ENCODE measurements at regions not wholly inside any gene's neighbourhood (a gene's known extent, or its start where the extent isn't known, plus 50 kb on each side); places are given as distances from the start of the nearest gene placed in this dataset.

DNA sequence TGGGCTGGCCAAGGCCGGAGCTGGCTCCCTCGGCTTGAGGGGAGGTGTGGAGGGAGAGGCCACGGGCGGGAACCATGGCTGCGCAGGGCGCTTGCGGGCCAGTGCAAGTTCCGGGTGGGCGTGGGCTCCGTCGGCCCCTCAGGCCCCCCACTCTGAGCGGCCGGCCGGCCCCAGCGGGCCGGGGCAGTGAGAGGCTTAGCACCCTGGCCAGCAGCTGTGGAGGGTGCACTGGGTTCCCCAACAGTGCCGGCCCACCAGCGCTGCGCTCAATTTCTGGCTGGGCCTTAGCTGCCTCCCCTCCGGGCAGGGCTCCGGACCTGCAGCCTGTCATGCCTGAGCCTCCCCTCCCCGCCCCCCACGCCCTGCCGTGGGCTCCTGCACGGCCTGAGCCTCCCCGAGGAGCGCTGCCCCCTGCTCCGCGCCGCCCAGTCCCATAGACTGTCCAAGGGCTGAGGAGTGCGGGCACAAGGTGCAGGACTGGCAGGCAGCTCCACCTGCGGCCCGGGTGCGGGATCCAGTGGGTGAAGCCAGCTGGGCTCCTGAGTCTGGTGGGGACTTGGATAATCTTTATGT, 184.2 kb downstream of the ATPSCKMT start:
- Histone ChIP-seq H3K4me3 (no peak overlapping the region), H3K27ac (no peak overlapping the region), H3K4me1 (no peaks in the 10 kb centered on the region), H3K36me3 (no peaks in the 10 kb centered on the region), H3K9me3 (peaks cover 0 to 16% (median 0%) of the 10 kb centered on the region in 8 donors), H3K27me3 (replicated peaks in 1 of 7) (no peaks in the 10 kb centered on the region)
- intact Hi-C loops (cut with DNase I; ENCODE audit: low total_unique reads): no loop called here
- 86 to 95% (median 91%) methylated on average over 16 to 34 of the region's 34 CpGs for WGBS, 5 donors
- TF ChIP-seq POLR2AphosphoS5 (IDR thresholded peaks at IDR 0.05) (no peak), POLR2A (IDR thresholded peaks at IDR 0.05) (no peak)
- TF ChIP-seq, protein P1, sequence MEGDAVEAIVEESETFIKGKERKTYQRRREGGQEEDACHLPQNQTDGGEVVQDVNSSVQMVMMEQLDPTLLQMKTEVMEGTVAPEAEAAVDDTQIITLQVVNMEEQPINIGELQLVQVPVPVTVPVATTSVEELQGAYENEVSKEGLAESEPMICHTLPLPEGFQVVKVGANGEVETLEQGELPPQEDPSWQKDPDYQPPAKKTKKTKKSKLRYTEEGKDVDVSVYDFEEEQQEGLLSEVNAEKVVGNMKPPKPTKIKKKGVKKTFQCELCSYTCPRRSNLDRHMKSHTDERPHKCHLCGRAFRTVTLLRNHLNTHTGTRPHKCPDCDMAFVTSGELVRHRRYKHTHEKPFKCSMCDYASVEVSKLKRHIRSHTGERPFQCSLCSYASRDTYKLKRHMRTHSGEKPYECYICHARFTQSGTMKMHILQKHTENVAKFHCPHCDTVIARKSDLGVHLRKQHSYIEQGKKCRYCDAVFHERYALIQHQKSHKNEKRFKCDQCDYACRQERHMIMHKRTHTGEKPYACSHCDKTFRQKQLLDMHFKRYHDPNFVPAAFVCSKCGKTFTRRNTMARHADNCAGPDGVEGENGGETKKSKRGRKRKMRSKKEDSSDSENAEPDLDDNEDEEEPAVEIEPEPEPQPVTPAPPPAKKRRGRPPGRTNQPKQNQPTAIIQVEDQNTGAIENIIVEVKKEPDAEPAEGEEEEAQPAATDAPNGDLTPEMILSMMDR (IDR thresholded peaks at IDR 0.05 in 8 of 11, conservative IDR thresholded peaks at IDR 0.05 in 3 of 11): no peak
- DNase-seq: no peak

DNA sequence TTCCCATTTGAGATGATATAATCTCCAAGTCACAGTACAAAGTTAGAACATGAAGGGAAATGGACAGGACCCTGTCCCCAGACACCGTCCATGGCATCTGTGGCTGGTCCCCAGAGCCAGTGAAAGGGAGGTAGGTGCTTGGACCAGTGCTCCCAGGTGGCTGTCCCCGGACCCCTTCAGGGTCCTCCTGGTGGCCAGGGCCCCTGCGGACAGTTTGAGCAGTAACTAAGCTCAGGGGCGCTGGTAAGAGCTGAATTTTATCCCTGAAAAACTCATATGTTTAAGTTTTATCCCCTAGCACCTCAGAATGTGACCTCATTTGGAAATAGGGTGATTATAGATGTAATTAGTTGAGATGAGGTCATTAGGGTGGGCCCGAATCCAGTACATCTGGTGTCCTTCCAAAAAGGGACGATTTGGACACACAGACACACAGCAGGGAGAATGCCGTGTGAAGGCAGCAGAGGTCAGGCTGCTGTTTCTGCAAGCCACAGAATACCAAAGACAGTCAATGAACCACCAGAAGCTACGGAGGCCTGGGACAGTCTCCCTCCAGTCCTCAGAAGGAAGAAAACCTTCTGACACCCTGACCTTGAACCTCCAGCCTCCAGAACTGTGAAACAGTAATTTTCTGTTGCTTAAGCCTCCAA, 185.0 kb downstream of the ATPSCKMT start:
- Histone ChIP-seq H3K27me3 (replicated peaks in 1 of 7) (no peaks in the 10 kb centered on the region), H3K9me3 (peaks cover 0 to 16% (median 0%) of the 10 kb centered on the region in 8 donors), H3K27ac (no peak overlapping the region), H3K4me1 (no peaks in the 10 kb centered on the region), H3K36me3 (no peaks in the 10 kb centered on the region), H3K4me3 (no peak overlapping the region)
- TF ChIP-seq POLR2A (IDR thresholded peaks at IDR 0.05): no peak
- TF ChIP-seq, protein P1 (IDR thresholded peaks at IDR 0.05 in 8 of 11, conservative IDR thresholded peaks at IDR 0.05 in 3 of 11): no peak
- 60 to 85% (median 75%) methylated on average over 8 of the region's 8 CpGs for WGBS, 5 donors
- DNase-seq: no peak
- intact Hi-C loops (cut with DNase I; ENCODE audit: low total_unique reads): no loop called here

DNA sequence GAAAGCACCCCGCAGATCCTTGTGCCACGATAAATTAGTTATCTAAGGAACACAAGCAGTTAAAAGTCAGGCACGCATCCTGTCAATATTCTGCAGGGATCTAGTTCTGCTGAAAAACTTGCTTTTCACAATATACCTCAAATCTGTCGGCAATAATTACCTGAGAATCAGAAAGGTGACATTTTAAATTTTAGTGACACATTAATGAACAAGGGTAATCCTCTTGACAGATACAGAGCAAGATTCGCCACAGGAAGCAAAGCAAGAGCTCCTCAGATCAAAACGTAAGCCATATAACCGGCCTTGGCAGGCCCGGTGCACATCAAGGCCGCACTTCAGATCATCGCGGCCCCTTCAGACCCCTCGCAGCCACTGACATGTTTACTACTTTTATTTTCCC, 185.7 kb downstream of the ATPSCKMT start:
- DNase-seq: no peak
- Histone ChIP-seq H3K36me3 (no peaks in the 10 kb centered on the region), H3K27ac (no peak overlapping the region), H3K9me3 (peaks cover 0 to 16% (median 0%) of the 10 kb centered on the region in 8 donors), H3K27me3 (replicated peaks in 1 of 7) (no peaks in the 10 kb centered on the region), H3K4me1 (no peaks in the 10 kb centered on the region), H3K4me3 (no peak overlapping the region)
- WGBS, 5 donors: 58 to 79% (median 71%) methylated on average over 12 of the region's 12 CpGs
- intact Hi-C loops (cut with DNase I; ENCODE audit: low total_unique reads): no loop called here
- no peak for TF ChIP-seq POLR2AphosphoS5 (IDR thresholded peaks at IDR 0.05)
- TF ChIP-seq, protein P1 (IDR thresholded peaks at IDR 0.05 in 8 of 11, conservative IDR thresholded peaks at IDR 0.05 in 3 of 11): no peak
- TF ChIP-seq POLR2A (IDR thresholded peaks at IDR 0.05): no peak

DNA sequence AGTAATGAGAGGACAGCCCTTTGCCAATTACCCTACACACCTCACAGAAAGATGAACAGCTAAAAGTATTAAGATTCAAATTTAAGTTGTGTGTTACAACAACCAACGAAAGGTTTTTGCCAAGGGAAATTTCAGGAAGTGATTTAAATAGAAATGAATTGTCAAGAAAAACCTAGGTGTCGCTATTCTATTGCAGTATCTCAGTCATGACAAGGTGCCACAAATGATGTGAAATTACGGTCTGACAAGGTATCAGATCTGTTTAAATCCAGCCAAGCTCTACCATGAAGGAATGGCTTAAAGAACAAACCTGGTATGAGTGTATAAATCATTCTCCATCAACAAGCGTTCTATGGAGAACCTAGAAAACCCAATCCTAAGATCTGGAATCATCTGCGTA, 189.7 kb downstream of the ATPSCKMT start:
- Histone ChIP-seq H3K27ac (no peak overlapping the region), H3K4me1 (no peaks in the 10 kb centered on the region), H3K9me3 (peaks cover 0 to under 1% (median 0%) of the 10 kb centered on the region in 8 donors), H3K36me3 (no peaks in the 10 kb centered on the region), H3K4me3 (no peak overlapping the region), H3K27me3 (replicated peaks in 1 of 7) (peaks cover 0 to 6% (median 0%) of the 10 kb centered on the region in 7 donors)
- DNase-seq: no peak
- TF ChIP-seq POLR2A (IDR thresholded peaks at IDR 0.05): no peak
- no peak for TF ChIP-seq POLR2AphosphoS5 (IDR thresholded peaks at IDR 0.05)
- TF ChIP-seq, protein P1 (IDR thresholded peaks at IDR 0.05 in 8 of 11, conservative IDR thresholded peaks at IDR 0.05 in 3 of 11): no peak
- intact Hi-C loops (cut with DNase I; ENCODE audit: low total_unique reads): no loop called here
- 77 to 92% (median 82%) methylated on average over 5 of the region's 5 CpGs for WGBS, 5 donors
